Tibial artery (tissue), 4 donors: ENCODE measurements at regions not wholly inside any gene's neighbourhood (a gene's known extent, or its start where the extent isn't known, plus 50 kb on each side); places are given as distances from the start of the nearest gene placed in this dataset.

Source experiments
- DNase-seq, 2 donors: peaks; one replicate each; pipeline ENCODE4 v3.0.0-alpha.2; 2019
- H3K27ac ChIP-seq, 2 donors: fragments of 200-600 bp; sonication (generic) in 1 of 2; 1 replicate in 1 of 2; 2 replicates in 1 of 2; pipeline ENCODE4 v1.5.1; 2018 to 2019; ENCODE audit warnings: mild to moderate bottlenecking in 1 of 2
- H3K27me3 ChIP-seq, 2 donors: fragments of 200-600 bp; sonication (generic) in 1 of 2; one replicate each; pipeline versions ENCODE4 v1.5.1 to v1.6.0; 2016 to 2019
- H3K36me3 ChIP-seq, 3 donors: fragments of 200-600 bp; sonication (generic) in 2 of 3; one replicate each; pipeline ENCODE4 v1.5.1; 2016 to 2019; ENCODE audit warnings: mild to moderate bottlenecking in 2 of 3
- H3K4me1 ChIP-seq, 4 donors: fragments of 200-600 bp; sonication (generic) in 2 of 4; 1 replicate in 3 of 4; 2 replicates in 1 of 4; pipeline ENCODE4 v1.5.1; 2016 to 2019
- H3K4me3 ChIP-seq, 2 donors: fragments of 200-600 bp; sonication (generic) in 1 of 2; 1 replicate in 1 of 2; 2 replicates in 1 of 2; pipeline ENCODE4 v1.5.1; 2018 to 2019; ENCODE audit warnings: mild to moderate bottlenecking in 2 of 2
- H3K9me3 ChIP-seq, 3 donors: fragments of 200-600 bp; sonication (generic) in 1 of 3; one replicate each; pipeline ENCODE4 v1.5.1; 2016 to 2019
- CTCF ChIP-seq, 2 experiments: fragments of 200-600 bp in 1 of 2; fragments of 450-650 bp in 1 of 2; IDR thresholded peaks; one replicate each; pipeline ENCODE4 v1.5.1; 2017 to 2019; ENCODE audit warnings: antibody characterized with exemption in 2 of 2, mild to moderate bottlenecking in 1 of 2, moderate library complexity in 1 of 2
- intact Hi-C: fragments of 100-400 bp; cut with DNase I; formaldehyde crosslinking; loops from one replicate; pipeline ENCODE4 v1.15.0; 2023; ENCODE audit warnings: low total_unique reads

GRCh38 chr3:73140772-73141442, 79.4 kb downstream of the EBLN2 start:
- Histone ChIP-seq H3K4me1 (peaks cover 0 to 4% (median 2%) of the 10 kb centered on the region in 4 donors), H3K27ac (no peak overlapping the region), H3K36me3 (no peaks in the 10 kb centered on the region), H3K4me3 (no peak overlapping the region), H3K9me3 (no peaks in the 10 kb centered on the region), H3K27me3 (no peaks in the 10 kb centered on the region)
- TF ChIP-seq CTCF (IDR thresholded peaks at IDR 0.05): no peak
- no peak for DNase-seq
- intact Hi-C loops: no loop called here

- intact Hi-C loops: no loop called here
- H3K27ac ChIP-seq: no peak overlapping the region
- no peaks in the 10 kb centered on the region for H3K36me3 ChIP-seq
- no peak for TF ChIP-seq CTCF (IDR thresholded peaks at IDR 0.05)
- DNase-seq: peak; percentile 72 to 77
- H3K9me3 ChIP-seq: no peaks in the 10 kb centered on the region
- no peak overlapping the region for H3K4me3 ChIP-seq
- H3K4me1 ChIP-seq: peaks cover 0 to 4% (median 2%) of the 10 kb centered on the region in 4 donors
- no peaks in the 10 kb centered on the region for H3K27me3 ChIP-seq
These were observed 80.1 kb downstream of the EBLN2 start for GRCh38 chr3:73141525-73141924.

DNA sequence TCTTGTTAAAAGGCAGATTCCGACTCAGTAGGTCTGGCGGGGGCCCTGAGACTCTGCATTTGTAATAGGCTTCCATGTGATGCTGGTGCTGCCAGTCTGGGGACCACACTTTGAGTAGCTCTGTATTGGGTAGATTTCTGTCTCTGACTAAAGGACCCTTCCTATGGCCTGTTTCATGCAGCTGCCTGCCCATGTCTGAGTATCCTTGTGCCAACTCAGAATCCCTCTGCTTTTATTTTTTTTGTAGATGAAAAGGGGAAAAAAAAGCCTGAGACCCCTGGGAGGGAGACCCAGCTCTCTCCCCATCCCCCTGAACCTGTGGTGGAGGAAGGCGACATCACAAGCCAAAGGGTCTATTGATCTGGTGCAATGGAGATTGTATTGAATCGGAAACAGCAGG, 81.9 kb downstream of the EBLN2 start:
- Histone ChIP-seq H3K4me1 (peaks cover 0 to 15% (median 7%) of the 10 kb centered on the region in 4 donors), H3K36me3 (no peaks in the 10 kb centered on the region), H3K4me3 (no peak overlapping the region), H3K27ac (no peak overlapping the region), H3K27me3 (no peaks in the 10 kb centered on the region), H3K9me3 (no peaks in the 10 kb centered on the region)
- no peak for TF ChIP-seq CTCF (IDR thresholded peaks at IDR 0.05)
- intact Hi-C loops: no loop called here
- no peak for DNase-seq

DNA sequence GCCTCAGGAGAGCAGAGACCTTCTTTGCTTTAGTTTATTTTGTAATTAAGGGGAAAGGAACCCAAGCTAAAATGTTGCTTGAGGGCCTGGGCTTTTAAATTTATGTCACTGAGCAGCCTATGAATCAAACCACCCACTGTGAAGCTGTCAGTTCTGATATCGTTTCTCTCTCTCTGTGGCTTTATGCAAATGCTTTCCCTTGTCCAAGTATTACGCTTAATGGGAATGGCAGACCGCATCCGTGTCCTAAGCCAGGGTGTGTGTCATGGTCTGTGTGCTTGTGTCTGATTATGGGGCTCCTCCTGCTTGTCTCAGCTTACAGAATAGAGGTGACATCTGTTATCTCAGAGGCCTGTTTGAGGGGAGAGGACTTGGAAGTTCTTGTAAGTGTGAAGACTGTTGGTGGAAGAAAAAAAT, 82.4 kb downstream of the EBLN2 start:
- Histone ChIP-seq H3K4me3 (no peak overlapping the region), H3K9me3 (no peaks in the 10 kb centered on the region), H3K36me3 (no peaks in the 10 kb centered on the region), H3K4me1 (peaks cover 0 to 20% (median 11%) of the 10 kb centered on the region in 4 donors), H3K27me3 (no peaks in the 10 kb centered on the region), H3K27ac (no peak overlapping the region)
- TF ChIP-seq CTCF (IDR thresholded peaks at IDR 0.05): no peak
- intact Hi-C loops: no loop called here
- peak in 1 of 2 donors; percentile 51 for DNase-seq

DNA sequence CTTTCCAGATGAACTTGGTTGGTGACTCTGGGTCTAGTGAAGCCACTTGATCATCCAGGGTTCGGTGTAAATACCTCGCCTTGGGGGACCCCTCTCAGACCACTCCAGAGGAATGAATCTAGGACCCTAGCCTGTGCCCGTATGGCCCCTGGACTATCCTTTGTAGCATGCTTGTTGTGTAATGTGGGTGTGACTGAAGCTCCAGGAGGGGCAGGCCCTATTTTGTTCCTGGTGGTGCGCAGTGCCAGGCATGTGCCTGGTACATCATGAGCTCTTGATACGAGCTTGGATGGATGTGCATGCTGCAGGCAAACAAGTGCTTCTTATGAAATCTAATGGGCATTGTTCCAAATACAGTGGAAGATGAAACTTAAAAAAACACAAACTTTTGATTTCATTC, 82.8 kb downstream of the EBLN2 start:
- H3K36me3 ChIP-seq: no peaks in the 10 kb centered on the region
- H3K27ac ChIP-seq: no peak overlapping the region
- H3K4me3 ChIP-seq: no peak overlapping the region
- intact Hi-C loops: no loop called here
- H3K9me3 ChIP-seq: no peaks in the 10 kb centered on the region
- no peak for TF ChIP-seq CTCF (IDR thresholded peaks at IDR 0.05)
- peak; percentile 67 to 82 for DNase-seq
- no peaks in the 10 kb centered on the region for H3K27me3 ChIP-seq
- H3K4me1 ChIP-seq: peaks cover 0 to 21% (median 12%) of the 10 kb centered on the region in 4 donors
